OCI-LY7 (cell line): ENCODE measurements at regions not wholly inside any gene's neighbourhood (a gene's known extent, or its start where the extent isn't known, plus 50 kb on each side); places are given as distances from the start of the nearest gene placed in this dataset.

Experiments used
- BruUV-seq: library from RNA; stranded (reverse); fragments of 400-500 nt; replicated peaks from 2 replicates; lab custom pipeline; 2021; lab: Mats Ljungman, UMichigan
- CTCF ChIA-PET: fragments of 300-600 bp; sonication (Branson Sonifier 250); formaldehyde crosslinking; loops from one replicate; lab custom pipeline; 2022; ENCODE audit warnings: antibody characterized with exemption; ENCODE audit not compliant: unreplicated experiment; lab: Charles Lee
- POLR2A ChIA-PET: fragments of 300-600 bp; sonication (Branson Sonifier 250); formaldehyde crosslinking; loops from one replicate; lab custom pipeline; 2022; ENCODE audit warnings: antibody characterized with exemption; lab: Charles Lee
- DNase-seq: peaks from one replicate; pipeline ENCODE4 v3.0.0-alpha.2; 2015; ENCODE audit warnings: low spot score
- H2AFZ ChIP-seq: fragments of 200-600 bp; sonication (generic), shearing (Covaris generic); 2 replicates; pipeline ENCODE4 v1.6.1; 2014; ENCODE audit warnings: mild to moderate bottlenecking, antibody characterized with exemption, low read length, moderate library complexity
- H3K27ac ChIP-seq: fragments of 200-600 bp; sonication (generic); 2 replicates; pipeline ENCODE4 v1.5.1; 2014; ENCODE audit warnings: mixed run types, low read depth, mild to moderate bottlenecking, moderate library complexity, low read length, inconsistent platforms; ENCODE audit not compliant: poor library complexity, severe bottlenecking
- H3K36me3 ChIP-seq: fragments of 200-600 bp; sonication (generic); 2 replicates; pipeline ENCODE4 v1.6.1; 2014; ENCODE audit warnings: mild to moderate bottlenecking, antibody characterized with exemption, low read length, moderate library complexity, mixed read lengths; ENCODE audit not compliant: insufficient read depth
- H3K4me1 ChIP-seq: fragments of 200-600 bp; sonication (generic); 2 replicates; pipeline ENCODE4 v1.5.1; 2014; ENCODE audit warnings: mild to moderate bottlenecking, low read length; ENCODE audit not compliant: insufficient read depth, poor library complexity, severe bottlenecking
- H3K4me2 ChIP-seq: fragments of 200-600 bp; sonication (generic); 2 replicates; pipeline ENCODE4 v1.6.1; 2014; ENCODE audit warnings: mild to moderate bottlenecking, low read length
- H3K4me3 ChIP-seq: fragments of 200-600 bp; sonication (generic); 2 replicates; pipeline ENCODE4 v1.5.1; 2014; ENCODE audit warnings: mild to moderate bottlenecking, low read depth, low read length; ENCODE audit not compliant: poor library complexity, severe bottlenecking
- H3K79me2 ChIP-seq: fragments of 200-600 bp; sonication (generic); 2 replicates; pipeline ENCODE4 v1.6.1; 2016; ENCODE audit warnings: low read depth, mild to moderate bottlenecking, low read length, moderate library complexity, mixed read lengths; ENCODE audit not compliant: insufficient read depth
- H3K9me2 ChIP-seq: fragments of 200-600 bp; sonication (generic); 2 replicates; pipeline ENCODE4 v1.6.1; 2016; ENCODE audit warnings: mild to moderate bottlenecking, low read length, mixed read lengths; ENCODE audit not compliant: insufficient read depth
- H3K9me3 ChIP-seq: fragments of 200-600 bp; sonication (generic); 2 replicates; pipeline ENCODE4 v1.6.1; 2014; ENCODE audit warnings: mild to moderate bottlenecking, mixed run types, low read length, mixed read lengths
- H4K20me1 ChIP-seq: fragments of 200-600 bp; sonication (generic); 2 replicates; pipeline ENCODE4 v1.6.1; 2014; ENCODE audit warnings: mild to moderate bottlenecking, antibody characterized with exemption, low read length, moderate library complexity, mixed read lengths; ENCODE audit not compliant: insufficient read depth
- EZH2phosphoT487 ChIP-seq: fragments of 200-600 bp; sonication (generic); IDR thresholded peaks from 2 replicates; pipeline ENCODE4 v1.6.1; 2018; ENCODE audit warnings: low read depth, borderline replicate concordance, mild to moderate bottlenecking, mixed run types, antibody characterized with exemption, low read length, moderate library complexity, mixed read lengths
- intact Hi-C: fragments of 100-400 bp; cut with micrococcal nuclease; formaldehyde crosslinking; loops from one replicate; pipeline ENCODE4 v1.10.0; 2022; ENCODE audit not compliant: unreplicated experiment
- TF ChIP-seq, protein P1 (sequence below): fragments of 200-600 bp; sonication (generic); conservative IDR thresholded peaks from 2 replicates; pipeline ENCODE4 v1.5.1; 2014; ENCODE audit warnings: mild to moderate bottlenecking, antibody characterized with exemption, low read length, moderate library complexity, mixed read lengths

DNA sequence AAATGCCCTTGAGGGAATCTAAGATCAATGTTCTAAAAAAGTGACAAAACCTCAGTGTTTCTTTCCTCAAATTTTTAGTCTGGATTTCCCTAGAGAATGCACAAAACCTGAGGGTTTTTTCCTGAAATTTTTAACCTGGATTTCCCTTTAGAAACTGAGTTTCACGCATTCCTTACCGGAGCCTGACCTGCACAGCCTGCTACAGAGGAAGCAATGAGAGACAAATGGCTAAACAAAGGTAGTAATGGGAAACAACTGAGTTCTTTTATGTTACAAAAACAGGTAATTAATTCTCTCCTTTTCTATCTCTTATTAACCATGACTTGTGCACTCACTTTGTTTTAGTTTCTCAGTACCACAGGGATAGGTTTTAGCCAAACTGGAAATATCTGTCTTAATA is 281.7 kb upstream of the NT5E start:
- Histone ChIP-seq H3K36me3 (no peaks in the 10 kb centered on the region), H3K4me1 (no peaks in the 10 kb centered on the region), H3K9me3 (no peaks in the 10 kb centered on the region), H3K9me2 (no peaks in the 10 kb centered on the region), H4K20me1 (no peaks in the 10 kb centered on the region), H3K27ac (no peak overlapping the region), H3K79me2 (no peaks in the 10 kb centered on the region), H2AFZ (no peak overlapping the region), H3K4me2 (no peak overlapping the region), H3K4me3 (no peak overlapping the region)
- no TSS peak for BruUV-seq
- POLR2A ChIA-PET, result no interaction called here
- TF ChIP-seq, protein P1, sequence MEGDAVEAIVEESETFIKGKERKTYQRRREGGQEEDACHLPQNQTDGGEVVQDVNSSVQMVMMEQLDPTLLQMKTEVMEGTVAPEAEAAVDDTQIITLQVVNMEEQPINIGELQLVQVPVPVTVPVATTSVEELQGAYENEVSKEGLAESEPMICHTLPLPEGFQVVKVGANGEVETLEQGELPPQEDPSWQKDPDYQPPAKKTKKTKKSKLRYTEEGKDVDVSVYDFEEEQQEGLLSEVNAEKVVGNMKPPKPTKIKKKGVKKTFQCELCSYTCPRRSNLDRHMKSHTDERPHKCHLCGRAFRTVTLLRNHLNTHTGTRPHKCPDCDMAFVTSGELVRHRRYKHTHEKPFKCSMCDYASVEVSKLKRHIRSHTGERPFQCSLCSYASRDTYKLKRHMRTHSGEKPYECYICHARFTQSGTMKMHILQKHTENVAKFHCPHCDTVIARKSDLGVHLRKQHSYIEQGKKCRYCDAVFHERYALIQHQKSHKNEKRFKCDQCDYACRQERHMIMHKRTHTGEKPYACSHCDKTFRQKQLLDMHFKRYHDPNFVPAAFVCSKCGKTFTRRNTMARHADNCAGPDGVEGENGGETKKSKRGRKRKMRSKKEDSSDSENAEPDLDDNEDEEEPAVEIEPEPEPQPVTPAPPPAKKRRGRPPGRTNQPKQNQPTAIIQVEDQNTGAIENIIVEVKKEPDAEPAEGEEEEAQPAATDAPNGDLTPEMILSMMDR, result no peak
- no peak for TF ChIP-seq EZH2phosphoT487
- intact Hi-C loops, result no loop called here
- CTCF ChIA-PET, result no interaction called here
- no peak for DNase-seq

DNA sequence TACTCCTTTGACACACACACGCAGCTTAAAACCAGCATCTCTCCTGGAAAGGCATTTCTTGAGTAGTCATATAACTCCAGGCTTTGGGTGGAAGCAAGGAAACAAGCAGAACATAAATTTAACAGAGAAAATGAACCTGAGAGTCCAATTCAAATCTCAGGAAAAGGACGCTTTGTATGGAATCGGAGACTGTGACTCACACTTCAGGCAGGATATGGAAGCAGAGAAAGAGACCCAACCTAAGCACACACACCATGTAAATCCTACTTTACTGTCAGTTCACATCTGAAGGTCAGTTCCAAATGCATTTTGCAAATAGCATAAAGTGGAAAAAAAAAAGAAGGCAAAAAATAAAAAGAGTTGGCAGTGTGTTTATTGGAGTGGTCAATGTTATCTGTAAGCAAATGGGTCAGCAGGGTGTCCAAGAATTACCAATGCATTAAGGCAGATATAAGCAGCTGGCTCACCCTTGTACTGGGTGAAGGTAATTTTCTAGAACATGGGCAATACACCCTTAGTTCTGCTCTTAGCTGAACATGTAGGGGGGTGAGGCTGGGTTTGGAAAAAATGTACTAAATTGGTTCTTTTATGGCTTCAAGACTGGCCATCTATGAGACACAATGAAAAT is 283.7 kb upstream of the NT5E start:
- no TSS peak for BruUV-seq
- no peaks in the 10 kb centered on the region for H4K20me1 ChIP-seq
- H3K9me2 ChIP-seq, result no peaks in the 10 kb centered on the region
- no peaks in the 10 kb centered on the region for H3K36me3 ChIP-seq
- H3K4me1 ChIP-seq, result no peaks in the 10 kb centered on the region
- H3K4me3 ChIP-seq, result no peak overlapping the region
- no peak overlapping the region for H3K4me2 ChIP-seq
- no peak overlapping the region for H2AFZ ChIP-seq
- H3K79me2 ChIP-seq, result no peaks in the 10 kb centered on the region
- no peak for DNase-seq
- TF ChIP-seq, protein P1, result no peak
- TF ChIP-seq EZH2phosphoT487, result no peak
- intact Hi-C loops, result no loop called here
- ChIA-PET CTCF (no interaction called here), POLR2A (no interaction called here)
- no peak overlapping the region for H3K27ac ChIP-seq
- no peaks in the 10 kb centered on the region for H3K9me3 ChIP-seq

DNA sequence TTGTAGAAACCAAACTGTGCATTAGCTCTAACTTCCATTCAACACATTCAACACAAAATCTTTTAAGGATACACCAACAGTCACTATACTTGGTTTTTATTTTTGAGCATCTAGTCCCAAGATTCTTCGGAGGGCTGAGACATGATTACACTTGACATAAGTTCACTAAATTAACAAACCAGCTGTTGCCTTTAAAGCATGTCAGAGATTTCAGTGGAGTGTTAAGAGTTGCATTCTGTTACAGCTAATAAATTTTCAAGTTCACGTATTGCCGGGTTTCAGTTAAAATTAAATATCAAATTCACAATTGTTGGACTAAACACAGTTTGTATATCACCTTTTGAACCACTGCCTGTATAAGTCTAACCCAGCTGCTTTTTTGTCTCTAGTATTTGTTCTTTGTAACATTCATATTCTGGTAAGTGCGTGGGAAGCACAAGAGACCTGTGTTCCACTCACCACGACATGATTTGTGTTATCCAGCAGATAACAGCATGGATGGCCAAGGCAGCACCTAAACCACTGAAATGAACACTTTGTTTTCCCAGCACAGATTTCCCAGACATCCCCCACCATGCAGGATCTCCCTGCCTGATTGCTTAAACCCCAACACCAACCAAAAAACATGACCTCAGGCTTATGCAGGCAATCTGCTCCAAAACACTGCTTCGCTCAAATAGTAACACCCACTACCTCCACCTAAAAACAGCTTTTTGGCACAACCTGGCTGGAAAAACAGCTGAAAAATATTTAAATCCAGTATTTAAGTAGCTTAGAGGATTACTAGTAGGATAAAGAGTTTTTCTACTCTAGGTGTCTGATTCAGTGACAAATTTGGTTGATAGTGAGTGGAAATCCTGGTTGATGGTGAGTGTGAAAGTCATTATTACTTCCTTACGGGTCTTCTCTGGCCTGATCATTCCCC is 286.5 kb upstream of the NT5E start:
- BruUV-seq, result no TSS peak
- Histone ChIP-seq H3K79me2 (no peaks in the 10 kb centered on the region), H3K4me1 (no peaks in the 10 kb centered on the region), H3K4me2 (no peak overlapping the region), H2AFZ (no peak overlapping the region), H3K9me2 (no peaks in the 10 kb centered on the region), H3K4me3 (no peak overlapping the region), H3K9me3 (no peaks in the 10 kb centered on the region), H3K27ac (no peak overlapping the region), H4K20me1 (no peaks in the 10 kb centered on the region), H3K36me3 (no peaks in the 10 kb centered on the region)
- TF ChIP-seq, protein P1, result no peak
- no peak for TF ChIP-seq EZH2phosphoT487
- ChIA-PET CTCF (no interaction called here), POLR2A (no interaction called here)
- DNase-seq, result no peak
- intact Hi-C loops, result no loop called here
